ENCODE measurements at regions not wholly inside any gene's neighbourhood (a gene's known extent, or its start where the extent isn't known, plus 50 kb on each side); places are given as distances from the start of the nearest gene placed in this dataset.

GRCh38 chr5:117337064-117337749 lies 762.6 kb upstream of the SEMA6A start:
- Histone ChIP-seq H3T11ph (ENCODE audit: low read length) (no peak overlapping the region), H2AK5ac (ENCODE audit: insufficient read length, low read length) (no peak overlapping the region), H4K5ac (ENCODE audit: insufficient read length, low read depth, low read length) (no peak overlapping the region), H3K27me3 (ENCODE audit: insufficient read depth, low read length) (no peaks in the 10 kb centered on the region), H3K27ac (ENCODE audit: insufficient read length, low read depth, low read length) (no peak overlapping the region), H4K8ac (replicated peaks; ENCODE audit: insufficient read length, low read depth, low read length) (no peak overlapping the region), H2AFZ (ENCODE audit: low read length) (no peak overlapping the region), H2BK15ac (ENCODE audit: low read depth, low read length) (no peak overlapping the region), H3K23ac (ENCODE audit: insufficient read length, low read depth, low read length) (no peak overlapping the region), H3K14ac (ENCODE audit: insufficient read depth, low read length) (no peak overlapping the region), H3K79me2 (ENCODE audit: insufficient read depth, low read length) (no peaks in the 10 kb centered on the region), H2BK20ac (ENCODE audit: low read depth, low read length, poor library complexity, severe bottlenecking) (no peak overlapping the region), H3K9me3 (ENCODE audit: control insufficient read depth, low read depth, low read length) (no peaks in the 10 kb centered on the region), H3K4me1 (ENCODE audit: insufficient read depth, low read length) (no peaks in the 10 kb centered on the region), H3K4me2 (ENCODE audit: insufficient read depth, insufficient read length, low read length) (no peak overlapping the region), H3K23me2 (ENCODE audit: insufficient read length, low read depth, low read length, poor library complexity, severe bottlenecking) (no peaks in the 10 kb centered on the region), H2BK12ac (ENCODE audit: insufficient read length, low read depth, low read length) (no peak overlapping the region), H3K18ac (ENCODE audit: insufficient read length, low read depth, low read length) (no peak overlapping the region), H3K79me1 (ENCODE audit: insufficient read depth, low read depth, low read length, poor library complexity, severe bottlenecking) (no peaks in the 10 kb centered on the region), H4K91ac (ENCODE audit: insufficient read length, low read depth, low read length) (no peak overlapping the region), H3K56ac (ENCODE audit: insufficient read length, low read depth, low read length) (no peak overlapping the region), H2BK120ac (ENCODE audit: low read depth, low read length, poor library complexity, severe bottlenecking) (no peak overlapping the region), H4K20me1 (ENCODE audit: control insufficient read depth, insufficient read depth, insufficient read length) (no peaks in the 10 kb centered on the region), H2BK5ac (ENCODE audit: insufficient read length, low read length) (no peak overlapping the region), H3K4ac (ENCODE audit: low read depth, low read length) (no peak overlapping the region), H3K9ac (ENCODE audit: extremely low read depth, insufficient read length, low read length) (no peak overlapping the region)
- Mint-ChIP-seq H3K36me3 (ENCODE audit: insufficient read depth in 1 of 3, low read depth in 3 of 3) (peaks cover 0 to 6% (median 2%) of the 10 kb centered on the region in 3 experiments; a peak in 3 of 7 replicates), H3K4me1 (peaks cover 0 to 7% of the 10 kb centered on the region in 2 experiments; a peak in 1 of 4 replicates), H3K27me3 (ENCODE audit: low read depth) (no peaks in the 10 kb centered on the region), H3K9me3 (peaks cover 2 to 11% of the 10 kb centered on the region in 2 experiments; a peak in 4 of 5 replicates), H3K4me3 (no peak overlapping the region), H3K27ac (no peak overlapping the region)
- no CpG with 5 or more reads among the region's 4 CpGs for WGBS (ENCODE audit: extremely low coverage, insufficient read length, low lambda C conversion rate)
- TF ChIP-seq CTCF (conservative IDR thresholded peaks at IDR 0.05), result no peak
- no peak for DNase-seq
